Epithelial cell of esophagus (primary cell): ENCODE measurements at regions not wholly inside any gene's neighbourhood (a gene's known extent, or its start where the extent isn't known, plus 50 kb on each side); places are given as distances from the start of the nearest gene placed in this dataset.

Source experiments
- DNase-seq: peaks from one replicate; pipeline ENCODE4 v3.0.0; 2010; ENCODE audit warnings: low read depth
- H3K4me3 ChIP-seq: 2 replicates; pipeline ENCODE4 v1.5.1; 2011; ENCODE audit warnings: mild to moderate bottlenecking, low read length, control low read depth
- CTCF ChIP-seq: IDR thresholded peaks from 2 replicates; pipeline ENCODE4 v1.5.1; 2011; ENCODE audit warnings: low read depth, mild to moderate bottlenecking, low read length, control low read depth, inconsistent platforms; ENCODE audit not compliant: insufficient read depth; ENCODE audit errors: missing control alignments

- DNase-seq: no peak
- no peak overlapping the region for H3K4me3 ChIP-seq
- no peak for TF ChIP-seq CTCF
These were observed 528.6 kb upstream of the CELF2 start for GRCh38 chr10:10489076-10489475.

GRCh38 chr10:10489805-10490571 is 527.7 kb upstream of the CELF2 start:
- DNase-seq: no peak
- H3K4me3 ChIP-seq: no peak overlapping the region
- no peak for TF ChIP-seq CTCF

- TF ChIP-seq CTCF: no peak
- DNase-seq: no peak
- no peak overlapping the region for H3K4me3 ChIP-seq
These were observed 527.1 kb upstream of the CELF2 start for GRCh38 chr10:10490581-10490980.

GRCh38 chr10:10492420-10492819 is 525.3 kb upstream of the CELF2 start:
- DNase-seq: no peak
- H3K4me3 ChIP-seq: no peak overlapping the region
- TF ChIP-seq CTCF: no peak

GRCh38 chr10:10493833-10494232 is 523.8 kb upstream of the CELF2 start:
- no peak overlapping the region for H3K4me3 ChIP-seq
- DNase-seq: no peak
- TF ChIP-seq CTCF: no peak

GRCh38 chr10:10497245-10497644 is 520.4 kb upstream of the CELF2 start:
- no peak overlapping the region for H3K4me3 ChIP-seq
- DNase-seq: no peak
- no peak for TF ChIP-seq CTCF

GRCh38 chr10:10498781-10499180 is 518.9 kb upstream of the CELF2 start:
- no peak for DNase-seq
- no peak for TF ChIP-seq CTCF

More at GRCh38 chr10:10498781-10499180, 518.9 kb upstream of the CELF2 start:
- H3K4me3 ChIP-seq: no peak overlapping the region
